ENCODE measurements at regions not wholly inside any gene's neighbourhood (a gene's known extent, or its start where the extent isn't known, plus 50 kb on each side); places are given as distances from the start of the nearest gene placed in this dataset.
"Not testable (repeated sequence)": the region's sequence is repeated elsewhere in the genome, so short reads cannot be mapped to it uniquely, and the experiment has no call there.

DNA sequence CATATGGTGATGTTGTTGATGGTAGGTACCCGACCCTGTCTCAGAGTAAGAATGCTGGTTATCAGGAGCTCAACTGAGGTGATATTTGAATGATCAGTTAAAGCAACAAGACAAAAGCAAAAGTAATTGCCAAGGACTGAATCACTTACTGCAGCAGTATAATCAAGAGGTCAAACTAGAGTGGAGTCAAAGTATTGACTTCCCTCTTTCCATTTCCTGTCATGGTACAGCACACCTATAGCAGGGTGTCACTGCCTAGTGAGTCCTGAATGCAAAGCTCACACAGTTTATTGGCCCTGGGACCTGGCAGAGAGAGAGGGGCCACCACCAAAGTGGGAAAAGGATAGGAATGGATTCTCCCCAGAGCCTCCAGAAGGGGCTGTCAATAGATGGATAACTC, 886.1 kb upstream of the SORCS1 start:
- Histone ChIP-seq H3K4me2 (no peak overlapping the region), H4K20me1 (no peaks in the 10 kb centered on the region), H3K4me3 (no peak overlapping the region), H3K9ac (no peak overlapping the region), H3K9me3 (no peaks in the 10 kb centered on the region), H3K36me3 (no peaks in the 10 kb centered on the region), H3K27me3 (no peaks in the 10 kb centered on the region), H3K27ac (no peak overlapping the region), H3K4me1 (no peaks in the 10 kb centered on the region)
- no peak for TF ChIP-seq Cebpa-rat (IDR thresholded peaks at IDR 0.05)

- no peaks in the 10 kb centered on the region for H3K4me1 ChIP-seq
- no peak overlapping the region for H3K4me2 ChIP-seq
- H3K9ac ChIP-seq = no peak overlapping the region
- H3K4me3 ChIP-seq = no peak overlapping the region
- H3K27me3 ChIP-seq = no peaks in the 10 kb centered on the region
- no peak overlapping the region for H3K27ac ChIP-seq
- H3K9me3 ChIP-seq = no peaks in the 10 kb centered on the region
- no peaks in the 10 kb centered on the region for H3K36me3 ChIP-seq
- TF ChIP-seq Cebpa-rat (IDR thresholded peaks at IDR 0.05) = no peak
- H4K20me1 ChIP-seq = no peaks in the 10 kb centered on the region
These were observed 885.2 kb upstream of the SORCS1 start for GRCh38 chr10:108049668-108050067.

GRCh38 chr10:108048898-108049297, 884.4 kb upstream of the SORCS1 start:
- TF ChIP-seq Cebpa-rat (IDR thresholded peaks at IDR 0.05) = no peak
- Histone ChIP-seq H3K4me1 (no peaks in the 10 kb centered on the region), H3K4me3 (no peak overlapping the region)

GRCh38 chr10:108039821-108040584, 875.5 kb upstream of the SORCS1 start:
- H3K27me3 ChIP-seq = no peaks in the 10 kb centered on the region
- H3K36me3 ChIP-seq = no peaks in the 10 kb centered on the region
- H3K4me1 ChIP-seq = no peaks in the 10 kb centered on the region
- H3K9ac ChIP-seq = no peak overlapping the region
- TF ChIP-seq Cebpa-rat (IDR thresholded peaks at IDR 0.05) = no peak
- H4K20me1 ChIP-seq = no peaks in the 10 kb centered on the region
- no peak overlapping the region for H3K4me2 ChIP-seq
- H3K27ac ChIP-seq = no peak overlapping the region
- H3K9me3 ChIP-seq = no peaks in the 10 kb centered on the region
- no peak overlapping the region for H3K4me3 ChIP-seq

More at GRCh38 chr10:108048898-108049297, 884.4 kb upstream of the SORCS1 start:
- H4K20me1 ChIP-seq = no peaks in the 10 kb centered on the region
- no peaks in the 10 kb centered on the region for H3K27me3 ChIP-seq
- no peak overlapping the region for H3K4me2 ChIP-seq
- no peaks in the 10 kb centered on the region for H3K9me3 ChIP-seq
- H3K27ac ChIP-seq = no peak overlapping the region
- H3K36me3 ChIP-seq = no peaks in the 10 kb centered on the region
- H3K9ac ChIP-seq = no peak overlapping the region

DNA sequence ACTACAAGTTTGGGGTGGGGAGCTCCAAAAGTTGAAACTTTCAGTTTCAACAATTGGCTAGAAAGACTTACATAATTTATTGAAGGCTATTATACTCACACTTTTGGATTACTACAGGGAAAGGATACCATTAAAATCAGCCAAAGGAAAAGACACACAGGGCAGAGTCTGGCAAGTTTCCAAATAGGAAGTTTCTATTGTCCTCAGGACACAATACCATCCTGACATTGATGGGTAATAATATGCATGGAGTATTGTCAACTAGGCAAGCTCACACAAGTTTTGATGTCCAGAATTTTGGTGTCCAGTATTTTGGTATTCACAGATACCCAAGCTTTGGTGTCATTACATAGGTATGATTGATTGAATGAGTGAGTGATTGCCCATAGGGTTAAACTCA, 872.6 kb upstream of the SORCS1 start:
- Histone ChIP-seq H3K27ac (no peak overlapping the region), H3K9ac (no peak overlapping the region), H3K4me3 (no peak overlapping the region), H3K4me2 (no peak overlapping the region), H3K36me3 (no peaks in the 10 kb centered on the region), H4K20me1 (no peaks in the 10 kb centered on the region), H3K4me1 (no peaks in the 10 kb centered on the region), H3K27me3 (no peaks in the 10 kb centered on the region), H3K9me3 (no peaks in the 10 kb centered on the region)
- no peak for TF ChIP-seq Cebpa-rat (IDR thresholded peaks at IDR 0.05)

GRCh38 chr10:108036265-108036664, 871.8 kb upstream of the SORCS1 start:
- H4K20me1 ChIP-seq = no peaks in the 10 kb centered on the region
- H3K36me3 ChIP-seq = no peaks in the 10 kb centered on the region
- H3K4me1 ChIP-seq = no peaks in the 10 kb centered on the region
- TF ChIP-seq Cebpa-rat (IDR thresholded peaks at IDR 0.05) = no peak
- H3K27me3 ChIP-seq = no peaks in the 10 kb centered on the region
- no peaks in the 10 kb centered on the region for H3K9me3 ChIP-seq
- no peak overlapping the region for H3K27ac ChIP-seq
- no peak overlapping the region for H3K4me2 ChIP-seq
- H3K4me3 ChIP-seq = no peak overlapping the region
- H3K9ac ChIP-seq = no peak overlapping the region

DNA sequence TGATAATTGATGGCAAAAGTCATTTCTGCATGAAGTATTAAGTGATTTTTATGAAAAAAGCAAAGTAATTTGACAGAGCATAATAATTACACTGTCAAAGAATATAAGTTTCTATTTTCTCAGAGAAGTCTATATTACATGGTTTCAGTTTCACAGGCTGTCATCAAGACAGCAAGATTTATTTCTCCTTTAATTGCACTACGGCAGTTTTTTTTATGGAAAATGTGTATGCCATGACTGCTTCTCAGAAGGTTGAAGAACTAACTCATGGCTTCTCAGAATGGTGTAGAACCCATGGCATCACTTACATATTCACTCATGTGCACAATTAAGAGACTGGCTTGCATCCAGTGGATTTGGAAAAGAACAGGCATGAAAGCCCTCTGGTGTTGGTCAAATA, 870.3 kb upstream of the SORCS1 start:
- Histone ChIP-seq H3K9ac (no peak overlapping the region), H3K36me3 (no peaks in the 10 kb centered on the region), H4K20me1 (no peaks in the 10 kb centered on the region), H3K9me3 (no peaks in the 10 kb centered on the region), H3K4me3 (no peak overlapping the region), H3K27ac (no peak overlapping the region), H3K4me2 (no peak overlapping the region), H3K4me1 (no peaks in the 10 kb centered on the region), H3K27me3 (no peaks in the 10 kb centered on the region)
- TF ChIP-seq Cebpa-rat (IDR thresholded peaks at IDR 0.05) = no peak

GRCh38 chr10:108033518-108033917, 869.0 kb upstream of the SORCS1 start:
- not testable (repeated sequence) for H3K27ac ChIP-seq, H3K4me3 ChIP-seq, H3K4me1 ChIP-seq, H3K27me3 ChIP-seq, H3K9me3 ChIP-seq, H3K9ac ChIP-seq, H3K4me2 ChIP-seq, H4K20me1 ChIP-seq, H3K36me3 ChIP-seq

- no peak for TF ChIP-seq Cebpa-rat (IDR thresholded peaks at IDR 0.05)
- Histone ChIP-seq H3K4me2 (no peak overlapping the region), H3K27me3 (no peaks in the 10 kb centered on the region), H3K9ac (no peak overlapping the region), H3K9me3 (no peaks in the 10 kb centered on the region), H3K4me1 (no peaks in the 10 kb centered on the region), H4K20me1 (no peaks in the 10 kb centered on the region), H3K4me3 (no peak overlapping the region), H3K27ac (no peak overlapping the region), H3K36me3 (no peaks in the 10 kb centered on the region)
These were observed 867.0 kb upstream of the SORCS1 start for GRCh38 chr10:108031505-108031904.

- Histone ChIP-seq H4K20me1 (no peaks in the 10 kb centered on the region), H3K9me3 (no peaks in the 10 kb centered on the region), H3K27me3 (no peaks in the 10 kb centered on the region), H3K27ac (no peak overlapping the region), H3K9ac (no peak overlapping the region), H3K4me2 (no peak overlapping the region), H3K4me1 (no peaks in the 10 kb centered on the region), H3K36me3 (no peaks in the 10 kb centered on the region), H3K4me3 (no peak overlapping the region)
- TF ChIP-seq Cebpa-rat (IDR thresholded peaks at IDR 0.05) = no peak
These were observed 850.3 kb upstream of the SORCS1 start for GRCh38 chr10:108014902-108015177.
